ENCODE measurements at regions not wholly inside any gene's neighbourhood (a gene's known extent, or its start where the extent isn't known, plus 50 kb on each side); places are given as distances from the start of the nearest gene placed in this dataset.
A peak's percentile ranks its signal among the peaks of the same experiment; 100 is the strongest.

DNA sequence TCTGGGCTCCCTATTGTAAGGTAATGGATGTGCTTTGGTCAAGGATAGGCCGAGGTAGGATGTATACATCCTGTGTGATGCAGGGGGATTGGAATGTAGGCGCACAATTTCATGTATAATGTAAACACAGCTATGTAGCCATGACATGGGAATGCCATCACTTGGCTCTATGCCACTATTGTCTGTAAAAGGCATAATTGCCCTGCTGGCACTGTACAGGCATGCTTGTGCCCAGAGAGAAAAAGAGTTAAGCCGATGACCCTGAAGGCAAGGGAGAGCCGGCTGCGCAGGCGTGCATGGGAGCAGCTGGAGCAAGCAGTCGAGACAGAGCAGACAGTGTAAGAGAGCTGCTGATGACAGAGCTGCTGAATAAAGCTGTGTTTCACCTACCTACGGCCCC, 212.5 kb upstream of the CPHXL start:
- Histone ChIP-seq H3K4me1 (ENCODE audit: insufficient read depth, low read length) (peaks cover 3% of the 10 kb centered on the region), H2AFZ (ENCODE audit: low read length) (no peak overlapping the region), H4K20me1 (ENCODE audit: insufficient read depth, low read length) (no peaks in the 10 kb centered on the region; the same call in 1 of the 2 replicates), H3K9me3 (ENCODE audit: low read length) (no peaks in the 10 kb centered on the region), H3K9ac (ENCODE audit: insufficient read depth, low read depth, low read length) (no peak overlapping the region), H3K79me2 (ENCODE audit: insufficient read depth, low read length) (no peaks in the 10 kb centered on the region), H3K27me3 (ENCODE audit: control insufficient read depth in 1 of 2, insufficient read depth in 2 of 2, low read length in 2 of 2) (no peaks in the 10 kb centered on the region), H3K27ac (ENCODE audit: extremely low read length, insufficient read depth, low read length) (no peak overlapping the region), H3K4me2 (ENCODE audit: low read depth, low read length) (no peak overlapping the region), H3K4me3 (replicated peaks in 1 of 3; ENCODE audit: insufficient read depth in 1 of 3, low read depth in 2 of 3, low read length in 3 of 3) (no peak overlapping the region), H3K36me3 (replicated peaks in 1 of 2; ENCODE audit: control insufficient read depth in 1 of 2, insufficient read depth in 2 of 2, low read length in 2 of 2) (no peaks in the 10 kb centered on the region)
- peak; percentile 46; the same call in 2 of the 3 replicates for ATAC-seq
- no TSS peak for BruUV-seq (replicated peaks)
- FAIRE-seq = no peak
- in situ Hi-C loops (cut with HindIII; ENCODE audit: extremely low pct_ligation_motif_present, low pct_unique_long_range_greater_than_20kb) = no loop called here
- intact Hi-C loops (cut with micrococcal nuclease; ENCODE audit: unreplicated experiment) = no loop called here
- TF ChIP-seq FOSL2 (CRISPR knock-in tag; IDR thresholded peaks at IDR 0.05) = 0 out of 2 replicates have a peak, but pooled peaks have one; percentile 13
- peak; percentile 64; the same call in 1 of the 2 replicates for TF ChIP-seq ZSCAN31 (CRISPR knock-in tag; IDR thresholded peaks at IDR 0.05; ENCODE audit: low read depth)
- TF ChIP-seq NCOA2 (CRISPR knock-in tag; IDR thresholded peaks at IDR 0.05) = no peak
- TF ChIP-seq, protein P1, sequence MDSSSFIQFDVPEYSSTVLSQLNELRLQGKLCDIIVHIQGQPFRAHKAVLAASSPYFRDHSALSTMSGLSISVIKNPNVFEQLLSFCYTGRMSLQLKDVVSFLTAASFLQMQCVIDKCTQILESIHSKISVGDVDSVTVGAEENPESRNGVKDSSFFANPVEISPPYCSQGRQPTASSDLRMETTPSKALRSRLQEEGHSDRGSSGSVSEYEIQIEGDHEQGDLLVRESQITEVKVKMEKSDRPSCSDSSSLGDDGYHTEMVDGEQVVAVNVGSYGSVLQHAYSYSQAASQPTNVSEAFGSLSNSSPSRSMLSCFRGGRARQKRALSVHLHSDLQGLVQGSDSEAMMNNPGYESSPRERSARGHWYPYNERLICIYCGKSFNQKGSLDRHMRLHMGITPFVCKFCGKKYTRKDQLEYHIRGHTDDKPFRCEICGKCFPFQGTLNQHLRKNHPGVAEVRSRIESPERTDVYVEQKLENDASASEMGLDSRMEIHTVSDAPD (CRISPR knock-in tag; IDR thresholded peaks at IDR 0.05) = no peak
- no peak for TF ChIP-seq ZBTB8A (CRISPR knock-in tag; IDR thresholded peaks at IDR 0.05; ENCODE audit: borderline replicate concordance, low read depth)
- TF ChIP-seq RFXAP (CRISPR knock-in tag; IDR thresholded peaks at IDR 0.05; ENCODE audit: borderline replicate concordance) = no peak
- TF ChIP-seq ZNF790 (CRISPR knock-in tag; IDR thresholded peaks at IDR 0.05; ENCODE audit: borderline replicate concordance) = no peak
- no peak for TF ChIP-seq ZNF619 (CRISPR knock-in tag; IDR thresholded peaks at IDR 0.05)
- TF ChIP-seq HOXA9 (CRISPR knock-in tag; IDR thresholded peaks at IDR 0.05; ENCODE audit: borderline replicate concordance) = no peak
- TF ChIP-seq, protein P2, sequence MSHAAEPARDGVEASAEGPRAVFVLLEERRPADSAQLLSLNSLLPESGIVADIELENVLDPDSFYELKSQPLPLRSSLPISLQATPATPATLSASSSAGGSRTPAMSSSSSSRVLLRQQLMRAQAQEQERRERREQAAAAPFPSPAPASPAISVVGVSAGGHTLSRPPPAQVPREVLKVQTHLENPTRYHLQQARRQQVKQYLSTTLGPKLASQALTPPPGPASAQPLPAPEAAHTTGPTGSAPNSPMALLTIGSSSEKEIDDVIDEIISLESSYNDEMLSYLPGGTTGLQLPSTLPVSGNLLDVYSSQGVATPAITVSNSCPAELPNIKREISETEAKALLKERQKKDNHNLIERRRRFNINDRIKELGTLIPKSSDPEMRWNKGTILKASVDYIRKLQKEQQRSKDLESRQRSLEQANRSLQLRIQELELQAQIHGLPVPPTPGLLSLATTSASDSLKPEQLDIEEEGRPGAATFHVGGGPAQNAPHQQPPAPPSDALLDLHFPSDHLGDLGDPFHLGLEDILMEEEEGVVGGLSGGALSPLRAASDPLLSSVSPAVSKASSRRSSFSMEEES (CRISPR knock-in tag; IDR thresholded peaks at IDR 0.05) = no peak
- no peak for TF ChIP-seq ZNF34 (CRISPR knock-in tag; IDR thresholded peaks at IDR 0.05; ENCODE audit: borderline replicate concordance)
- WGBS (ENCODE audit: low lambda C conversion rate) = 28% methylated on average over 8 of the region's 8 CpGs
- ChIA-PET POLR2A (no interaction called here), CTCF (ENCODE audit: low intra/inter-chr PET ratio, low total read pairs) (no interaction called here)
- DNase-seq (ENCODE audit: low spot score) = peak; percentile 43

Measured in HepG2 (cell line).